ENCODE measurements at regions not wholly inside any gene's neighbourhood (a gene's known extent, or its start where the extent isn't known, plus 50 kb on each side); places are given as distances from the start of the nearest gene placed in this dataset.

- TF ChIP-seq ISL1 (CRISPR knock-in tag; IDR thresholded peaks at IDR 0.05) (peak; percentile 71), ZNF565 (CRISPR knock-in tag; conservative IDR thresholded peaks at IDR 0.05; ENCODE audit: low read depth) (peak; percentile 100), ZNF70 (CRISPR knock-in tag; IDR thresholded peaks at IDR 0.05) (no peak), TOX (CRISPR knock-in tag; IDR thresholded peaks at IDR 0.05; ENCODE audit: borderline replicate concordance) (no peak), BACH2 (CRISPR knock-in tag; IDR thresholded peaks at IDR 0.05; ENCODE audit: borderline replicate concordance) (no peak), PATZ1 (CRISPR knock-in tag; IDR thresholded peaks at IDR 0.05; ENCODE audit: borderline replicate concordance) (no peak), SNAI2 (CRISPR knock-in tag; IDR thresholded peaks at IDR 0.05) (no peak), GLIS3 (CRISPR knock-in tag; IDR thresholded peaks at IDR 0.05) (no peak), RARB (CRISPR knock-in tag; IDR thresholded peaks at IDR 0.05) (no peak), ZC3H10 (CRISPR knock-in tag; IDR thresholded peaks at IDR 0.05) (no peak), CREB5 (CRISPR knock-in tag; IDR thresholded peaks at IDR 0.05; ENCODE audit: low read depth) (0 out of 2 replicates have a peak, but pooled peaks have one; percentile 44)
- no peak; the same call in 2 of the 3 replicates for ATAC-seq
These were observed 227.2 kb upstream of the SULF2 start for GRCh38 chr20:48012401-48012974.

GRCh38 chr20:48011025-48011424 lies 225.7 kb upstream of the SULF2 start:
- TF ChIP-seq POU6F1 (CRISPR knock-in tag; IDR thresholded peaks at IDR 0.05; ENCODE audit: borderline replicate concordance, low read depth) (no peak), OSR1 (CRISPR knock-in tag; IDR thresholded peaks at IDR 0.05) (no peak), ZC3H10 (CRISPR knock-in tag; IDR thresholded peaks at IDR 0.05) (no peak), CREB5 (CRISPR knock-in tag; IDR thresholded peaks at IDR 0.05; ENCODE audit: low read depth) (no peak), BACH2 (CRISPR knock-in tag; IDR thresholded peaks at IDR 0.05; ENCODE audit: borderline replicate concordance) (no peak), CSDC2 (CRISPR knock-in tag; IDR thresholded peaks at IDR 0.05) (no peak), TOX (CRISPR knock-in tag; IDR thresholded peaks at IDR 0.05; ENCODE audit: borderline replicate concordance) (no peak), PATZ1 (CRISPR knock-in tag; IDR thresholded peaks at IDR 0.05; ENCODE audit: borderline replicate concordance) (no peak), ARNTL (CRISPR knock-in tag; IDR thresholded peaks at IDR 0.05; ENCODE audit: borderline replicate concordance, low read depth) (no peak), CSRNP3 (CRISPR knock-in tag; IDR thresholded peaks at IDR 0.05) (no peak), GLIS3 (CRISPR knock-in tag; IDR thresholded peaks at IDR 0.05) (no peak), ZNF565 (CRISPR knock-in tag; conservative IDR thresholded peaks at IDR 0.05; ENCODE audit: low read depth) (no peak)
- ATAC-seq, result no peak

- ATAC-seq, result no peak
- TF ChIP-seq ZFP30 (CRISPR knock-in tag; IDR thresholded peaks at IDR 0.05) (no peak), BACH2 (CRISPR knock-in tag; IDR thresholded peaks at IDR 0.05; ENCODE audit: borderline replicate concordance) (no peak), PATZ1 (CRISPR knock-in tag; IDR thresholded peaks at IDR 0.05; ENCODE audit: borderline replicate concordance) (no peak), ISL1 (CRISPR knock-in tag; IDR thresholded peaks at IDR 0.05) (no peak), PPARA (CRISPR knock-in tag; IDR thresholded peaks at IDR 0.05; ENCODE audit: borderline replicate concordance) (no peak), RARB (CRISPR knock-in tag; IDR thresholded peaks at IDR 0.05) (no peak), ZC3H10 (CRISPR knock-in tag; IDR thresholded peaks at IDR 0.05) (no peak), ZNF70 (CRISPR knock-in tag; IDR thresholded peaks at IDR 0.05) (no peak)
These were observed 225.3 kb upstream of the SULF2 start for GRCh38 chr20:48010623-48011022.

All from SK-N-SH treated with all-trans-retinoic acid at 6 μM for 48 hours (cell line).